GM12873 (cell line): ENCODE measurements at regions not wholly inside any gene's neighbourhood (a gene's known extent, or its start where the extent isn't known, plus 50 kb on each side); places are given as distances from the start of the nearest gene placed in this dataset.

Experiments used
- CTCF ChIP-seq: IDR thresholded peaks from 2 replicates; pipeline ENCODE4 v1.5.1; 2012; ENCODE audit warnings: low read depth, mild to moderate bottlenecking, moderate library complexity, low read length, control low read depth; ENCODE audit not compliant: insufficient read depth; ENCODE audit errors: missing control alignments

GRCh38 chr2:106941372-106941993, 55.5 kb upstream of the ST6GAL2 start:
- no peak for TF ChIP-seq CTCF

GRCh38 chr2:106943468-106944200, 57.7 kb upstream of the ST6GAL2 start:
- TF ChIP-seq CTCF, result no peak

- no peak for TF ChIP-seq CTCF
Observed at GRCh38 chr2:106944215-106944614, 58.2 kb upstream of the ST6GAL2 start.

- no peak for TF ChIP-seq CTCF
Observed at GRCh38 chr2:106948540-106948939, 62.6 kb upstream of the ST6GAL2 start.

- no peak for TF ChIP-seq CTCF
Observed at GRCh38 chr2:106953236-106953635, 67.3 kb upstream of the ST6GAL2 start.

GRCh38 chr2:106953779-106954178, 67.8 kb upstream of the ST6GAL2 start:
- no peak for TF ChIP-seq CTCF

- no peak for TF ChIP-seq CTCF
Observed at GRCh38 chr2:106954304-106954703, 68.3 kb upstream of the ST6GAL2 start.
